ENCODE measurements at regions not wholly inside any gene's neighbourhood (a gene's known extent, or its start where the extent isn't known, plus 50 kb on each side); places are given as distances from the start of the nearest gene placed in this dataset.

- TF ChIP-seq CTCF (tag by site-specific recombination; IDR thresholded peaks at IDR 0.05) (no peak), AEBP2 (tag by site-specific recombination; IDR thresholded peaks at IDR 0.05; ENCODE audit: borderline replicate concordance) (no peak), ZNF777 (tag by site-specific recombination; IDR thresholded peaks at IDR 0.05; ENCODE audit: borderline replicate concordance) (no peak), ZNF341 (tag by site-specific recombination; IDR thresholded peaks at IDR 0.05; ENCODE audit: low read depth) (no peak), ZNF449 (tag by site-specific recombination; IDR thresholded peaks at IDR 0.05) (no peak), ZNF280D (tag by site-specific recombination; IDR thresholded peaks at IDR 0.05) (no peak), ZSCAN4 (tag by site-specific recombination; IDR thresholded peaks at IDR 0.05) (no peak)
Observed at GRCh38 chr9:12194731-12195130, 498.5 kb upstream of the TYRP1 start.

Data from HEK293 (cell line).